ENCODE measurements at regions not wholly inside any gene's neighbourhood (a gene's known extent, or its start where the extent isn't known, plus 50 kb on each side); places are given as distances from the start of the nearest gene placed in this dataset.
"Not testable (repeated sequence)": the region's sequence is repeated elsewhere in the genome, so short reads cannot be mapped to it uniquely, and the experiment has no call there.

GRCh38 chr3:82562896-82563295 lies 801.5 kb upstream of the GBE1 start:
- Histone ChIP-seq H3K27ac (no peak overlapping the region), H3K4me3 (no peak overlapping the region)

- Histone ChIP-seq H3K4me3 (no peak overlapping the region), H3K27ac (no peak overlapping the region)
Measured at GRCh38 chr3:82561784-82562183, 800.3 kb upstream of the GBE1 start.

GRCh38 chr3:82558081-82558480 lies 796.6 kb upstream of the GBE1 start:
- H3K27ac ChIP-seq: no peak overlapping the region

GRCh38 chr3:82556113-82556512 lies 794.7 kb upstream of the GBE1 start:
- Histone ChIP-seq H3K4me3 (no peak overlapping the region), H3K27ac (no peak overlapping the region)

More at GRCh38 chr3:82558081-82558480, 796.6 kb upstream of the GBE1 start:
- H3K4me3 ChIP-seq: no peak overlapping the region

- H3K4me3 ChIP-seq: not testable (repeated sequence)
Measured at GRCh38 chr3:82542556-82542955, 781.1 kb upstream of the GBE1 start.

GRCh38 chr3:82521657-82522056 lies 760.2 kb upstream of the GBE1 start:
- H3K27ac ChIP-seq: no peak overlapping the region
- H3K4me3 ChIP-seq: no peak overlapping the region

More at GRCh38 chr3:82542556-82542955, 781.1 kb upstream of the GBE1 start:
- H3K27ac ChIP-seq: not testable (repeated sequence)

- no peak overlapping the region for H3K27ac ChIP-seq
- no peak overlapping the region for H3K4me3 ChIP-seq
Measured at GRCh38 chr3:82520846-82521245, 759.4 kb upstream of the GBE1 start.

GRCh38 chr3:82509951-82510603 lies 748.6 kb upstream of the GBE1 start:
- H3K27ac ChIP-seq: peak overlapping the region in 4 of 21 experiments; percentile 27 to 65 (median 39)
- H3K4me3 ChIP-seq: no peak overlapping the region

- H3K27ac ChIP-seq: peak overlapping the region in 4 of 21 experiments; percentile 27 to 65 (median 39)
- no peak overlapping the region for H3K4me3 ChIP-seq
Measured at GRCh38 chr3:82509106-82509842, 747.8 kb upstream of the GBE1 start.

- no peak overlapping the region for H3K27ac ChIP-seq
- no peak overlapping the region for H3K4me3 ChIP-seq
Measured at GRCh38 chr3:82506204-82506603, 744.8 kb upstream of the GBE1 start.

GRCh38 chr3:82505079-82505756 lies 743.8 kb upstream of the GBE1 start:
- H3K27ac ChIP-seq: no peak overlapping the region
- no peak overlapping the region for H3K4me3 ChIP-seq

- H3K4me3 ChIP-seq: no peak overlapping the region
- H3K27ac ChIP-seq: no peak overlapping the region
Measured at GRCh38 chr3:82498186-82498585, 736.7 kb upstream of the GBE1 start.

GRCh38 chr3:82496890-82497560 lies 735.6 kb upstream of the GBE1 start:
- no peak overlapping the region for H3K27ac ChIP-seq
- no peak overlapping the region for H3K4me3 ChIP-seq

- no peak overlapping the region for H3K27ac ChIP-seq
- H3K4me3 ChIP-seq: no peak overlapping the region
Measured at GRCh38 chr3:82495655-82496054, 734.2 kb upstream of the GBE1 start.

- Histone ChIP-seq H3K4me3 (no peak overlapping the region), H3K27ac (no peak overlapping the region)
Measured at GRCh38 chr3:82494977-82495489, 733.6 kb upstream of the GBE1 start.

GRCh38 chr3:82493858-82494257 lies 732.4 kb upstream of the GBE1 start:
- Histone ChIP-seq H3K4me3 (no peak overlapping the region), H3K27ac (no peak overlapping the region)

GRCh38 chr3:82475306-82475705 lies 713.9 kb upstream of the GBE1 start:
- Histone ChIP-seq H3K27ac (no peak overlapping the region), H3K4me3 (no peak overlapping the region)

- no peak overlapping the region for H3K4me3 ChIP-seq
- H3K27ac ChIP-seq: no peak overlapping the region
Measured at GRCh38 chr3:82474711-82475110, 713.3 kb upstream of the GBE1 start.

GRCh38 chr3:82473864-82474541 lies 712.6 kb upstream of the GBE1 start:
- no peak overlapping the region for H3K27ac ChIP-seq
- H3K4me3 ChIP-seq: no peak overlapping the region

- Histone ChIP-seq H3K4me3 (no peak overlapping the region), H3K27ac (no peak overlapping the region)
Measured at GRCh38 chr3:82467051-82467450, 705.6 kb upstream of the GBE1 start.
